HL-60 (cell line): ENCODE measurements at regions not wholly inside any gene's neighbourhood (a gene's known extent, or its start where the extent isn't known, plus 50 kb on each side); places are given as distances from the start of the nearest gene placed in this dataset.

Experiments
- DNase-seq, 2 experiments: peaks; one replicate each; pipeline ENCODE4 v3.0.0-alpha.2; 2010 to 2020; ENCODE audit warnings: low read depth in 1 of 2, low spot score in 1 of 2
- H3K27ac ChIP-seq: fragments of 250-450 bp; sonication (Bioruptor Pico); replicated peaks from 2 replicates; pipeline ENCODE4 v1.5.1; 2020; ENCODE audit warnings: mild to moderate bottlenecking, moderate library complexity
- H3K27me3 ChIP-seq: fragments of 250-450 bp; sonication (Bioruptor Pico); 2 replicates; pipeline ENCODE4 v1.5.1; 2021; ENCODE audit warnings: mild to moderate bottlenecking, moderate library complexity; ENCODE audit not compliant: insufficient read depth, poor library complexity, severe bottlenecking
- H3K4me3 ChIP-seq: replicated peaks from 2 replicates; pipeline ENCODE4 v1.5.1; 2011; ENCODE audit warnings: mild to moderate bottlenecking, control low read depth, low read length; ENCODE audit not compliant: insufficient read depth
- CTCF ChIP-seq: IDR thresholded peaks from one replicate; pipeline ENCODE4 v1.5.1; 2011; ENCODE audit warnings: low read length, control low read depth, inconsistent platforms; ENCODE audit not compliant: insufficient read depth
- GABPA ChIP-seq: IDR thresholded peaks from 2 replicates; pipeline ENCODE4 v1.6.1; 2012; ENCODE audit warnings: low read depth
- POLR2AphosphoS5 ChIP-seq: IDR thresholded peaks from 2 replicates; pipeline ENCODE4 v1.6.1; 2012; ENCODE audit warnings: low read depth
- SPI1 ChIP-seq: IDR thresholded peaks from 2 replicates; pipeline ENCODE4 v1.6.1; 2012; ENCODE audit warnings: low read depth, mild to moderate bottlenecking, borderline replicate concordance
- TF ChIP-seq, protein P1 (sequence below): IDR thresholded peaks from 2 replicates; pipeline ENCODE4 v1.6.1; 2012; ENCODE audit warnings: low read depth; ENCODE audit not compliant: insufficient replicate concordance

DNA sequence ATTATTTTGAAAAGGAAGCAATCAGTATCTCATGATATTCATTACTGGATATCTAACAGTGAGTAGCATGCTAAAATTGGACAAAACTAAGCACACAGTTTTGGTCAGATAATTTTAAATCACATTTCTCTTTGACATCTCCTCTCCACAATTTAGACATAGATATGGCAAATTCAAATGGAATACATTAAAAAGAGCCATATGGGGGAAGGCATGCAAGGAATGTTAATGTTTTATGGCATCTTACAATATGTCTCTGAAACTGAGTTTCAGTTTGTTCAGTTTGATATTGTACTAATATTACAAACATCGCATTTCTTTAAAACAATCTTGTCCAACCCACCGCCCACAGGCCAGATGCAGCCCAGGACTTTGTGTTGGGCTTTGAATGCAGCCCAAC, 151.0 kb downstream of the HTR1A start:
- H3K27me3 ChIP-seq, result no peaks in the 10 kb centered on the region
- no peak overlapping the region for H3K4me3 ChIP-seq
- DNase-seq, result no peak
- no peak overlapping the region for H3K27ac ChIP-seq
- TF ChIP-seq, protein P1, sequence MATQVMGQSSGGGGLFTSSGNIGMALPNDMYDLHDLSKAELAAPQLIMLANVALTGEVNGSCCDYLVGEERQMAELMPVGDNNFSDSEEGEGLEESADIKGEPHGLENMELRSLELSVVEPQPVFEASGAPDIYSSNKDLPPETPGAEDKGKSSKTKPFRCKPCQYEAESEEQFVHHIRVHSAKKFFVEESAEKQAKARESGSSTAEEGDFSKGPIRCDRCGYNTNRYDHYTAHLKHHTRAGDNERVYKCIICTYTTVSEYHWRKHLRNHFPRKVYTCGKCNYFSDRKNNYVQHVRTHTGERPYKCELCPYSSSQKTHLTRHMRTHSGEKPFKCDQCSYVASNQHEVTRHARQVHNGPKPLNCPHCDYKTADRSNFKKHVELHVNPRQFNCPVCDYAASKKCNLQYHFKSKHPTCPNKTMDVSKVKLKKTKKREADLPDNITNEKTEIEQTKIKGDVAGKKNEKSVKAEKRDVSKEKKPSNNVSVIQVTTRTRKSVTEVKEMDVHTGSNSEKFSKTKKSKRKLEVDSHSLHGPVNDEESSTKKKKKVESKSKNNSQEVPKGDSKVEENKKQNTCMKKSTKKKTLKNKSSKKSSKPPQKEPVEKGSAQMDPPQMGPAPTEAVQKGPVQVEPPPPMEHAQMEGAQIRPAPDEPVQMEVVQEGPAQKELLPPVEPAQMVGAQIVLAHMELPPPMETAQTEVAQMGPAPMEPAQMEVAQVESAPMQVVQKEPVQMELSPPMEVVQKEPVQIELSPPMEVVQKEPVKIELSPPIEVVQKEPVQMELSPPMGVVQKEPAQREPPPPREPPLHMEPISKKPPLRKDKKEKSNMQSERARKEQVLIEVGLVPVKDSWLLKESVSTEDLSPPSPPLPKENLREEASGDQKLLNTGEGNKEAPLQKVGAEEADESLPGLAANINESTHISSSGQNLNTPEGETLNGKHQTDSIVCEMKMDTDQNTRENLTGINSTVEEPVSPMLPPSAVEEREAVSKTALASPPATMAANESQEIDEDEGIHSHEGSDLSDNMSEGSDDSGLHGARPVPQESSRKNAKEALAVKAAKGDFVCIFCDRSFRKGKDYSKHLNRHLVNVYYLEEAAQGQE, result no peak
- TF ChIP-seq GABPA (no peak), SPI1 (no peak), POLR2AphosphoS5 (no peak), CTCF (no peak)

- Histone ChIP-seq H3K27me3 (no peaks in the 10 kb centered on the region), H3K4me3 (no peak overlapping the region), H3K27ac (no peak overlapping the region)
- TF ChIP-seq POLR2AphosphoS5, result no peak
- no peak for TF ChIP-seq GABPA
- TF ChIP-seq, protein P1, result no peak
- no peak for TF ChIP-seq SPI1
- TF ChIP-seq CTCF, result no peak
- DNase-seq, result no peak
Measured at GRCh38 chr5:63805151-63805550, 157.1 kb downstream of the HTR1A start.

- H3K27me3 ChIP-seq, result no peaks in the 10 kb centered on the region
- TF ChIP-seq GABPA (no peak), SPI1 (no peak), POLR2AphosphoS5 (no peak), CTCF (no peak)
- TF ChIP-seq, protein P1, result no peak
- no peak overlapping the region for H3K4me3 ChIP-seq
- no peak for DNase-seq
- no peak overlapping the region for H3K27ac ChIP-seq
Measured at GRCh38 chr5:63803165-63803564, 159.1 kb downstream of the HTR1A start.
